EH (cell line): ENCODE measurements at regions not wholly inside any gene's neighbourhood (a gene's known extent, or its start where the extent isn't known, plus 50 kb on each side); places are given as distances from the start of the nearest gene placed in this dataset.
"Not testable (repeated sequence)": the region's sequence is repeated elsewhere in the genome, so short reads cannot be mapped to it uniquely, and the experiment has no call there.

Source experiments
- DNase-seq: peaks from one replicate; pipeline ENCODE4 v3.0.0-alpha.2; 2015; ENCODE audit warnings: low read depth

DNA sequence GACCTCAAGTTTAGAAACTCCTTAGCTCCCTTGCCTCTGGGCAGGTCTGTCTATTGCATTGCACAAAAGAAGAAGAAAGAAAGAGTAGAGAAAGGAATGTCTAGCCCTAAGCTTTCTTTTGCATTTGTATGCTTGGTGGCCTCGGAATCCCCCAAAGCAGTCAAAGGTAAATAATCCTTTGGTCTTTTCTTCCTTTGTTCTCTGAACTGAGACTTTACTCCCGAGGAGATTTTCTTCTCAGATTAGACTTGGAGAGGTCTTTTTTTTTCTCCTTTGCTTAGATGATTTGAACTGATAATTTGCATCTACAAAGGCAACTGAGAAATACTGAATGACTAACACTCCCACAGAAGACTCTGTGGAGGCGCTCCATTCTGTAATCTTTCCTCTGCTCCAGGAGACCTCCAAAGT, 93.2 kb downstream of the AKR1D1 start:
- DNase-seq, result no peak

DNA sequence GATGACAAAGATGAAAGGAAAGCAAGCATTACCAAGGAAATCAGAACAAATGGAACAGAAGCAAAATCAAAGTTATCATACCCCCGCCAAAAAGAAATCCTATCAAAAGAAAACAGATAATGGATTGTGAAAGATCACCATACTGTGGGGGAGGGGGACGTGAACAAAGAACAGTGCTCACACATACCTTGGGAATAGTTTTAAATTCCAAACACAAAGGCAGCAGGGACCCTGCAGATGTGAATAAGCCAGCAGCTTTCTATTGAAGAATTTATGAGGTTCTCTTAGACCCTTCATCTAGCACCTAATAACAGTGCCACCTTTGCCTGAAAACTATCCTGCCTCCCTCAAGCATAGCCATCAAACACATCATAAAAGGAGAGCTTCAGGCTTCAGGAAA, 94.0 kb downstream of the AKR1D1 start:
- no peak for DNase-seq

DNA sequence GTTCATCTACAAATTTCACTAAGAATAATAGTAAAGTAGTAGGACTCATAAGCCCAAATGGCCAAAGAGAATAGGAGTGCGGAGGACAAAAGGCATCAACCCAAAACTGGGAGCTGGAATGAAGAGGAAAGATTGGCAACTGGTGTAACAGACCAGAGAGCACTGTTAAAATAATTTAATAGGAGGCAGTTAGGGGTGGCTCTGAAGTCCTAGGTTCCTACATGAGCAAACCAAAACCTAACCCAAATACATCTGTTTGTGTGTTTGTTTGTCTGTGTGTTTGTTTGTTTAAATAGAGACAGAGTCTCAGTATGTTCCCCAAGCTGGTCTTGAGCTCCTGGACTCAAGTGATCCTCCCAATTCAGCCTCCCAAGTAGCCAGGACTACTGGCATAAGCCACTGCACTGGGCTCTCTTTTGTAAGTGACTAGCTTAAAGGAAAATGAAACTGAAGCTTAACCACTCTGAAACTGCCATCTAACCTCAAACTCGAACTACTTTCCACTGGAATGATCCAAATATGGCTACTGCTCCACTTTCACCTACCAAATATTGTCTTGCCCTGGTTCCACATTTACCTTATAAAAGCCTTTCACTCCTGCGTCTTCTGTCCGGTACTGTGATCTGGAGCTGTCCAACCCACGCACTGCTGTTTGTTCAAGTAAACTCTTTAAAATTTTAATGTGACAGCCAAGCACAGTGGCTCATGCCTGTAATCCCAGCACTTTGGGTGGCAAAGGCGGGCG, 94.9 kb downstream of the AKR1D1 start:
- no peak for DNase-seq

DNA sequence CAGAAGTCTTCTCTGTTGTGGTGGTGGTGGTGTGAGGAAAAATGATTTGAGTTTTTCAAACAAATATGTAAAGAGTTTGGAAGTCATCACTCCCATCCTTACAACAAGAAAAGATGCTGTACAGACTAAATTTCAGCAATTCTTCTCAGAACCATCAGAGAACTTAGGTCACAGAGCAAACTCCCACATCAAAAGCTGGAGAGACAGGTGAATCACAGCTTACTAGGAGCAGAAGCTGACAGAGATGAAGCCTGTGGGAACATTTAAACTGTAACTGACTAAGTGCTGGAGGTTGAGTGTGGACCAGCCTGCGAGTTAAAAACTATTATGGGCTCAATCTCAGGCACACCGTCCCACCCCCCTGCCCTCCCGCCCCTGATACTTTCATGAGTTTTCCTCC, 97.3 kb downstream of the AKR1D1 start:
- no peak for DNase-seq

DNA sequence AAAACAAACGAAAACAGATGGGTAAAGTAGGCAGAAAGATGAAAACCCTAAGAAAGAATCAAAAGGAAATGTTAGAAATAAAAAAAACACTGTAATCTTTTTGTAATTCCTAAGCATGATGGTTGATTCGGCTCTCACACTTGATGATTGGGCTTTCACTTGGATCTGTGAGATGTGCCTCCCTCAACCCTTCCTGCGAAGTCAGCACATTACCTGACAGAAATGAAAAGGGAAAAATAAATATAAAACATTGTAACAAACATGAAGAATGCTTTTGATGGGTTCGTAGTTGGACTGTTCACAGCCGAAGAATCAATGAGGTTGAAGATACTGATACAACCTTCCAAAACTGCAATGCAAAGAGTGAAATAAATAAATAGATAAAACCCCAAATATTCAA, 99.8 kb downstream of the AKR1D1 start:
- DNase-seq, result no peak

DNA sequence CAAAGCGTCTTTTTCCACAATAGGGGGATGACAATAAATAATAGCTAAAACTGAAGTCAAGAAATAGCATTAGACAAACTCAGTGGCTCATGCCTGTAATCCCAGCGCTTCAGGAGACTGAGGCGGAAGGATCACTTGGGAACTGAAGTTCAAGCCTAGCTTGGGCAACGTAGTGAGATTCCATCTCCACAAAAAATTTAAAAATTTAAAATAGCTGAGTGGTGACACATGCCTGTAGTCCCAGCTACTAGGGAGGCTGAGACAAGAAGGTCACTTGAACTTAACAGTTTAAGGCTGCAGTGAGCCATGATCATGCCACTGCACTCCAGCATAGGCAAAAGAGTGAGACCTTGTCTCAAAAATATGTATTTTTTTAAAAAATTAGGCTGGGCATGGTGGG, 107.9 kb downstream of the AKR1D1 start:
- DNase-seq, result no peak

DNA sequence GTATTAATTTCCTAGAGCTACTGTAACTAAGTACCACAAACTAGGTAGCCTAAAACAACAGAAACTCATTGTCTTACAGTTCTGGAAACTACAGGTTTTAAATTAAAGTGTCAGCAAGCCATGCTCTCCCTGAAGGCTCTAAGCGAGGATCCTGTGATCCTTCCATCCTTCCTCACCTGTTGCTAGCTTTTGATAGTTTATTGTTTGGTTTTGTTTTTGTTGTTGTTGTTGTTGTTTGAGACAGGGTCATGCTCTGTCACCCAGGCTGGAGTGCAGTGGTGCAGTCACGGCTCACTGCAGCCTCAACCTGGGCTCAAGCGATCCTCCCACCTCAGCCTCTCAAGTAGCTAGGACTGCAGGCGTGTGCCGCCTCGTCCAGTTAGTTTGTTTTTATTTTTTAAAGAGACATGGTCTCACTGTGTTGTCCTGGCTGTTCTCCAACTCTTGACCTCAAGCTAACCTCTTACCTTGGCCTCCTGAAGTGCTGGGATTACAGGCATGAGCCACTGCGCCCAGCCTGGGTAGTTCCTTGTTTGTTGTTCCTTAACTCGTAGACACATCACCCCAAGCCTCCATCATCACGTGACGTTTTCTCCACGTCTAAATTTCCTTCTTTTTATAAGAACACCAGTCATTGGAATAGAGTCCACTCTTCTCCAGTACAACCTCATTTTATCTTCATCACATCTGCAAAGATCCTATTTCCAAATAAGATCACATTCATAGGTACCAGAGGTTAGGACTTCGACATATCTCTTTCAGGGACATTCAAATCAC, 109.1 kb downstream of the AKR1D1 start:
- no peak for DNase-seq

DNA sequence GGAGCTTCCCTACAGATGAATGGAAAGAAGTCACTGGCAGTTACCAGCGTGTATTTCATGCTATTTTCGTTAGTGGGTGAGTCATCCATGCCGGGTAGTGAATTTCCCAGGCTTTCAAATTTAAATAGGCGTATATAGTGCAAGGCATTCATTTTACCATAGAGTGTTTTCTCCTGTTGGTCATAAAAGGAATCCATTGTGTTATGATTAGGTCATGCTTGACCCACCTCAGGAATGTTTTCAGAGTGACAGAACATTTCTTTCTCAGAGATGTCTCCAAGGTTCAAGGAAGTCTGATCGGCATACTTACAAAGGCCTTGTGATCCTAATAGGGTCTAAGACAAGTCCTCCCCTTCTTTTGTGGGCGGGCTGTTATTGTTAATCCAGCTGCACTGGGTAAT, 110.7 kb downstream of the AKR1D1 start:
- DNase-seq, result peak; percentile 62

DNA sequence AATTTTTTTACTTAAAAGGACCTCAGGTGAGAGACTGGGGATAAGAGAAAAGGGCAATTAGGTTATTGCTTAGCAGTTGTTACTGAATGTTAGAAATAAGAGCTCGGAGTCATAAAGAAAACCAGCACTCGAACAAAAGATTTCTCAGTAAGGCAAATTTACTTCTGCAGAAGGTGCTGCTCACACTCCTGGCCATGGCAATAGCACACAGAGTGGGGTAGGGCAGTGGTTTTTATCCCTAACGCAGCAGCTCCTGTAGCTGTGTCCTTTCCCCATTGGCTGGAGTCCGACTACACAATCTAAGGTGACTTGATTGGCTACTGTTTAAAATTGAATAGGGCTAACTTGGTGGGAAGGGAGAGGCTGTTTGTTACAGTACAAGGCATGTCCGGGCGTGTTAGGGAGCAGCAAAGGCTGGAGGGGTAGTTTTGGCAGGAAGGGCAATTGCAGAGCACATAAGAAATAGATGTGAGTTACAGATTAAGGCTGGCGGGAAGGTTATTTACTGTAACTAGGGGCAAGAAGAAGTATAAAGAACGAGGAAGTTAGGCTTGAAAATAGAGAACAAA, 112.1 kb downstream of the AKR1D1 start:
- DNase-seq, result no peak

DNA sequence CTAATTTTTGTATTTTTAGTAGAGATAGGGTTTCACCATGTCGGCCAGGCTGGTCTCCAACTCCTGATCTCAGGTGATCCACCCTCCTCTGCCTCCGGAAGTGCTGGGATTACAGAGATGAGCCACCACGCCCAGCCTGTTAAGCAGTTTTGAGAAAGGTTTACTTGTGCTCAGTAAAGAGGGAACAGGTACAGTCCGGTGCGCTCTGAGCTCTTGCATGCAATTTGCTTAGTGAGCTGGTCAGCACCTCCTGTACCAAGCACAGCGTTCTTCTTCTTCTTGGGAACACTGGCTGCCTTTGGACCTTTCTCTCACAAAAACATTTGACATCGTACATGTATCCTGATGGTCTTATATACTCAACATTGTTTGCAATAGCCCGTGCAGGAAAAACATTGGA, 118.3 kb downstream of the AKR1D1 start:
- no peak for DNase-seq

DNA sequence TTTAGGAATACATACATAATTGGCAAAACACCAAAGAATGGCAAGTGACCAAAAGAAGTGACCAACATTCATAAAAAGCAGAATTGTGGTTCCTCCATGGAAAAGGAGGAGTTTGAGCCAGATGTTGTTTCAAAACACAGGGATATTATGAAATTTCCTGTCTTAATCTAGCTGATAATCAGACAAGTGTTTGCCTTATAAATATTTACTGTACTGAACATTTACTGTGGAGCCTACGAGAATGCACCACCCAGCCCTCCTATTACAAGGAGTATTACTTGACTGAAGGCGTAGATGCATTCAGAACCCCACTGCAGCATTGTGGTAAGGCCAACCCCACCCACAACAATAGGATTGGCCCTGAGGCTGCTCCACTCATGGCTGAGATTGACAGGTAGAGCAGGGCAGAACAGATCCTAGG, 118.9 kb downstream of the AKR1D1 start:
- DNase-seq, result no peak

DNA sequence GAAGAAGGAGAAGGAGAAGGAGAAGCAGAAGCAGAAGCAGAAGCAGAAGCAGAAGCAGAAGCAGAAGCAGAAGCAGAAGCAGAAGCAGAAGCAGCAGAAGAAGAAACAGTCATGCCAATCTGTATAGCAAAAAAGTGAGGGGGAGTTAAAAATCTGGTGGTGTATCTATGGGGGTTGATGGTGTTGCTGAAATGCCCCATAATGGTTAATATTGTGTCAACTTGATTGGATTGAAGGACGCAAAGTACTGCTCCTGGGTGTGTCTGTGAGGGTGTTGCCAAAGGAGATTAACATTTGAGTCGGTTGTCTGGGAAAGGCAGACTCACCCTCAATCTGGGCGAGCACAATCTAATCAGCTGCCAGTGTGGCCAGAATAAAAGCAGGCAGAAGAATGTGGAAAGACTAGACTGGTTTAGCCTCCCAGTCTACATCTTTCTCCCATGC, 120.3 kb downstream of the AKR1D1 start:
- not testable (repeated sequence) for DNase-seq

DNA sequence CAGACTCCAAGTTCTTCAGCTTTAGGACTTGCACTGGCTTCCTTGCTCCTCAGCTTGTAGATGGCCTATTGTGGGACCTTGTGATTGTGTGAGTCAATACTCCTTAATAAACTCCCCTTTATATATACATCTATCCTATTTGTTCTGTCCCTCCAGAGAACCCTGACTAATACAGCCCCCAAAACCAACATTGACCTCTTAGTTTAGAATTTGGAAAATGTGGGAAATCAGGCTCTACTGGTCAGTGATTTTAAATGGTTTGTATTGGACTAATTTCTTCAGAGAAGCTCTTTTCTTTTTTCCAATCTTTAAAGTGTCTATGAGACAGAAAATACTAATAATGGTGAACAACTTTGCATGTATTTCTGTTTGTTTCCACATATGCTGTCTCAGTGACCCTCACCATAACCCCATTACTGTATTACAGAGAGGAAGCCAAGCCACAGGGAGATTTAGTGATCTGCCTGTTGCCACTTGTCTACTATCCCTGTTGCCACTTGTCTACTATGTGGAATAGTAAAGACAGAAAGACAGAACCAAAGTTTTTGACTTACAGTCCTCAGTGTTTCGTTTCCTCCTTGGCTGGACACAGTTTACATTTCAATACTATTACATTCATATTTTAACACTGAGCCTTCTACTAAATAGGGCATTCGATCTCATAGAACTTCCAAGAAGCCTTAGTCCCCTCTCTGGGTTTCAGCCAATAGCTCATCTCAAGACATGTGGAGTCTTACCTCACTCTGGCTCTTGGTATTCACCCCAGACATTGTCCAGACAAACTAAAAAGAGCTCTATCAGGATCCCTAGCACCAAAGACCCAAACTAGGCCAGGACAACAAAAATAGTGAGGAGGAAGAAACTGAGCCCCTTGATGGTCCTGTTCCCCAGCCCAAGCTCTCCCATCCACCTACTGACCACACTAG, 121.0 kb downstream of the AKR1D1 start:
- no peak for DNase-seq

DNA sequence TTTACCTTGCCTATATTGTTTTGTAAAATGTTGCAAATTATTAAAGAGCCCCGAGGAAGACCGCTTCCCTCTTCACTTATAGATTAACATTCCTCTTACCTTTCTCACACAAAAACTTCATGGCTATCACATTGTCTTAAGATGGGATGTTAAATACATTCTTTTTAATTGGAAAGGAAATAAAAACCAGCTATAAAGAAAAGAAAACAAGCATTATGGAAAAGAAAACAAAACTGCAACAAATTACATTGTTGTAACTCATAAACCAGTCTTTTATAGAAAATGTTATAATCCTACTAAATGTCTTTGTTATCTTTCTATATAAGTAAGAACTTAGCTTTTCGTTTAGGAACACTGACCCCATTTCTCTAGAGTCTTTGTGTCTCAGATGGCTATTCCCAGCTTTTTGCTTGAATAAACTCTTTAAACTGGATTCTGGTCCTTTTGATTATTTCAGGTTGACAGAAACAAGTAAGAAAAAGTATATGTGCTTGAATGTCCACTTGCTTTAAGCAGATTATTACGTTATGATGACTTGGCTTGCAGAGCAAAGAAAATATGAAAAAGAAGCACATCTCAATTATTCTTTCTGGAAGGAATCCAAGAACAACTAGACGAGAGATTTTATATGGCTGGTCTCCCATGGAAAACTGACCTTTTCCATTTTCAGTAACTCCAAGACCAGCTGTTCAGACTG, 128.2 kb downstream of the AKR1D1 start:
- no peak for DNase-seq

DNA sequence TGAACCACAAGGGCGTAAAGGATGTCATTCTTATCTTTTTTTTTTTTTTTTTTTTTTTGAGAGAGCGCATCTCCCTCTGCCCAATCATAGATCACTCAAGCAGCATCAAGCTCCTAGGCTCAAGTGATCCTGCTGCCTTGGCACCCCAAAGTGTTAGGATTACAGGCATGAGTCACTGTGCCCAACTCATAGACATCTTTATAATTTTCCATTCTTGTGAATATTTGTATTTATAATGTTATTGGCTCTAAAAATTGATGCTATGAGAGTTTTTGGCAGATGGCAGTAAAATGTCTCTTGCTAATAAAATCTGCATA, 128.7 kb downstream of the AKR1D1 start:
- no peak for DNase-seq

DNA sequence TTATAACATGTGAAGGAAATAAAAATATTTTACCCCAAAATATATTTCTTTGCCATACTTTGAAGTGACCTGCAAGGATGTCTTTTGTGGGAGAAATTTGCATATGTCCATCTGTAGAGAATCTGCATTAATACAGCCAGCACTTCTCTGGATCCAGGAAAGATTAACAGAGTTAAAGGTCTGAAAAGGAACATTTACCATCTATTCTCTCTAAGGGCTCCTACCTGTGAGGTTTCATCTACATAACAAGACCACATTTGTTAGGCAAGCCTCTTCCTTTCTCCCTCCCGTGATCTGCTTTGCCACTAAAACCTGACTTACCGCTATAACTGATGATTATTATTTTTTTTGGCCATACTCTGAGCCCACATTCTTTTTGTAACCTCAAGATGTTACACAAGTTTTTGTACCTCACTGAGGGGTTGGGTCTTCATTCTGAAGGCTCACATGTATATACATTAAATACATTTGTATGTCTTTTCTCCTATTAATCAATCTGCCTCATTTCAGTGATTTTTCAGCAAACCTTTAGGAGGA, 129.4 kb downstream of the AKR1D1 start:
- no peak for DNase-seq

DNA sequence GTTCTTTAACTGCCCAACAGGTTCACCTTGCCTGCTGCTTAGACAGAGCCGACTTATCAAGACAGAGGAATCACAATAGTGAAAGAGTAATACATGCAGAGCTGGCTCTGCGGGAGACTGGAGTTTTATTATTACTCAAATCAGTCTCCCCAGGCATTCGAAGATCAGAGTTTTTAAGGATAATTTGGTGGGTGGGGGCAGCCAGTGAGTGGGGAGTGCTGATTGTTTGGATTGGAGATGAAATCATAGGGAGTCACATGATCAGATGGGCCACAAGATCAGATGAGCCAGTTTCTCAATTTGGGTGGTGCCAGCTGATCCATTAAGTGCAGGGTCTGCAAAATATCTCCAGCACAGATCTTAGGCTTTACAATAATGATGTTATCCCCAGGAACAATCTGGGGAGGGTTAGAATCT, 131.3 kb downstream of the AKR1D1 start:
- no peak for DNase-seq

DNA sequence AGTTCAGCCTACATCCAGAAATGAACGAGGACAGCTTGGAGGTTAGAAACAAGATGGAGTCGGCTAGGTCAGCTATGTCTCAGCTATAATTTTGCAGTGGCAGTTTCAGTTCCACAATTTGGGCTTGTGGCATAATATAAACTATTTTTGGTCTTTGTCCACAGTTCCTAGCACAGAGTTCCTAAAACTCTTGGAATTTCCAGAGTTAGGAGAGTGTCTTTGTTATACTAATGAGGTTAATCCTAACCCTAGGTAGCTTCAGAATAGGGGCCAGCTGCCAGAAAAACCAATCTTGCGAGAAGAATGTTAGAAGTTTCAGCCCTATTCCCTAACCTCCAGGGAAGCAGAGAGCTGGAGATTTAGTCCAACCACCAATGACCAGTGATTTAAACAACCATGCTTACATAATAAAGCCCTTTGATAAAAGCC, 131.9 kb downstream of the AKR1D1 start:
- no peak for DNase-seq

DNA sequence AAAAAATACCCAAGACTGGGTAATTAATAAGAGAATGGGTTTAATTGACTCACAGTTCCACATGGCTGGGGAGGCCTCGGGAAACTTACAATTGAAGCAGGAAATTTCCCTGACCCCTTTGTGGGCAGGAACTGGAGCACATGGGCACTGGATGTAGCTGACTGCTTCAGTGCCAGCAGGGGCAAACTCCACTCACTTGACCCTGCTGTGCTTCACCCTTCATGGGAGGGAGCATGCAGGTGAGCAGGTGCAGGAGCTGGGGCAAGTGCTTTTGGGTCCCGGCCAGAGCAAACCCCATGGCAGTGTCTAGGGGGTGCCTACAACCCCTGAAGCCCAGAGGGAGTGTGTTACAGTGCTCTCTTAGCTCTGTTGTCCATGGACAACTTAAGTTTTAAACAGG, 132.6 kb downstream of the AKR1D1 start:
- no peak for DNase-seq

DNA sequence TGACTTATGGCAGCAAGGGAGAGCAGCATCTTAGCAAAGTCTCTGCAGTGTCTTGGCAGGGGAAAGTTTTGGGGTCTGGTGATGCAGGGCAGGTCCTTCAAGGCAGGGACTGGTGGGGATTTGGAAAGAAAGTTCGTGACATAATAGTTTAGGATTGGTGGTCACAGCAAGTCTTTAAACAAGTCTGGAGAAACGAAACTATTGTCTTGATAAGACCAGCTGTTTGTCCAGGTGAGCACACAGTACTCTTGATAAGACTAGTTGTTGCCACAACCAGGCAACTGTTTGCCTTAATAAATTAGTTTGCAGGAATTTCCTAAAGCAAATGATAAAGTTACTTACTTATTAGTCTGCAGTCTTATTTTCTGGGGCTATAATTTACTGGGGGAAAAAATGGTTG, 136.1 kb downstream of the AKR1D1 start:
- DNase-seq, result no peak

DNA sequence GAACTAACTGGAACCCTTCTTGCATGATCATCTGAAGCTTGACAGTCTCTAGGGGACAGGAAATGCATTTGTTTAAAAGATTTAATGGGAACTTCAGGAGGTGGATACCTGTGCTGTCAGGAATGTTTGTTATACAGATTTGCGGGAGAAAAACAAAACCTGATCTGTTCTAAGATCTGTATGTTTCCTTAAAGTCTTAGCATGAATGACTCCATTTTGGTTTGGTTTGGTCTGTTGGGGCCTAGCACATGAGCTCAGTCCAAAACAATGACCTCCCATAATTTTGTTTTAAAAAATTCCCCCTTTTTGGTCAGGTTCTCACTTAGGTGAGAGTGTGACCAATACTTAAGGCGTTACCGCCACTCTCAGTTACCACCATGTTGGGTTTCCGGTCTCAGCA, 138.7 kb downstream of the AKR1D1 start:
- no peak for DNase-seq
